Neural progenitor cell (in vitro differentiated cells): ENCODE measurements at regions not wholly inside any gene's neighbourhood (a gene's known extent, or its start where the extent isn't known, plus 50 kb on each side); places are given as distances from the start of the nearest gene placed in this dataset.

Source experiments
- DNase-seq: peaks from one replicate; pipeline ENCODE4 v3.0.0-alpha.2; 2016; ENCODE audit warnings: low spot score
- H2AFZ ChIP-seq: fragments of 200-600 bp; sonication (generic); replicated peaks from 2 replicates; pipeline ENCODE4 v1.6.1; 2016; ENCODE audit warnings: antibody characterized with exemption
- H3F3A ChIP-seq: fragments of 200-600 bp; sonication (generic); 2 replicates; pipeline ENCODE4 v1.6.1; 2016; ENCODE audit warnings: antibody characterized with exemption, low read depth
- H3K27ac ChIP-seq: fragments of 200-600 bp; sonication (generic); 2 replicates; pipeline ENCODE4 v1.5.1; 2016; ENCODE audit warnings: mild to moderate bottlenecking
- H3K27me3 ChIP-seq: fragments of 200-600 bp; sonication (generic); 2 replicates; pipeline ENCODE4 v1.6.1; 2016; ENCODE audit warnings: mild to moderate bottlenecking, moderate library complexity
- H3K36me3 ChIP-seq: fragments of 200-600 bp; sonication (generic); 2 replicates; pipeline ENCODE4 v1.5.1; 2016
- H3K4me1 ChIP-seq: fragments of 200-600 bp; sonication (generic); 2 replicates; pipeline ENCODE4 v1.6.1; 2016; ENCODE audit warnings: mixed run types
- H3K4me2 ChIP-seq: fragments of 200-600 bp; sonication (generic); 2 replicates; pipeline ENCODE4 v1.6.1; 2016
- H3K4me3 ChIP-seq: fragments of 200-600 bp; sonication (generic); 2 replicates; pipeline ENCODE4 v1.5.1; 2016
- H3K79me2 ChIP-seq: fragments of 200-600 bp; sonication (generic); 2 replicates; pipeline ENCODE4 v1.6.1; 2016; ENCODE audit warnings: low read depth
- H3K9ac ChIP-seq: fragments of 200-600 bp; sonication (generic); 2 replicates; pipeline ENCODE4 v1.6.1; 2016
- H3K9me3 ChIP-seq: fragments of 200-600 bp; sonication (generic); 2 replicates; pipeline ENCODE4 v1.5.1; 2016; ENCODE audit warnings: low read depth
- H4K20me1 ChIP-seq: fragments of 200-600 bp; sonication (generic); 2 replicates; pipeline ENCODE4 v1.6.1; 2016; ENCODE audit warnings: low read depth
- H3K27ac Mint-ChIP-seq: 3 replicates; pipeline ENCODE4 v1.8.0; 2021; ENCODE audit warnings: mixed read lengths
- H3K27me3 Mint-ChIP-seq: 2 replicates; pipeline ENCODE4 v1.8.0; 2022; ENCODE audit warnings: low read depth, mild to moderate bottlenecking, inconsistent platforms, moderate library complexity, mixed read lengths; ENCODE audit not compliant: insufficient read depth
- H3K36me3 Mint-ChIP-seq: 3 replicates; pipeline ENCODE4 v1.8.0; 2021; ENCODE audit warnings: mixed read lengths
- H3K4me1 Mint-ChIP-seq: 3 replicates; pipeline ENCODE4 v1.8.0; 2021; ENCODE audit warnings: mixed read lengths
- H3K4me3 Mint-ChIP-seq: 3 replicates; pipeline ENCODE4 v1.8.0; 2021; ENCODE audit warnings: mild to moderate bottlenecking, moderate library complexity, mixed read lengths
- H3K9me3 Mint-ChIP-seq: 3 replicates; pipeline ENCODE4 v1.8.0; 2020; ENCODE audit warnings: mixed read lengths
- CTCF ChIP-seq: fragments of 200-600 bp; sonication (generic); IDR thresholded peaks from 2 replicates; pipeline ENCODE4 v1.5.1; 2017; ENCODE audit warnings: antibody characterized with exemption, mild to moderate bottlenecking
- EZH2 ChIP-seq: fragments of 200-600 bp; sonication (generic); IDR thresholded peaks from 2 replicates; pipeline ENCODE4 v1.6.1; 2017; ENCODE audit warnings: antibody characterized with exemption, mild to moderate bottlenecking, moderate library complexity
- EZH2phosphoT487 ChIP-seq: fragments of 200-600 bp; sonication (generic); IDR thresholded peaks from 2 replicates; pipeline ENCODE4 v1.6.1; 2017; ENCODE audit warnings: antibody characterized with exemption

- Mint-ChIP-seq H3K4me3 (no peak overlapping the region), H3K27me3 (no peaks in the 10 kb centered on the region), H3K27ac (no peak overlapping the region), H3K4me1 (peaks cover 9% of the 10 kb centered on the region), H3K9me3 (peaks cover 13% of the 10 kb centered on the region), H3K36me3 (no peaks in the 10 kb centered on the region)
- no peaks in the 10 kb centered on the region for H3K4me1 ChIP-seq
- no peak for DNase-seq
- no peaks in the 10 kb centered on the region for H3F3A ChIP-seq
- H3K4me2 ChIP-seq, result no peak overlapping the region
- TF ChIP-seq EZH2 (no peak), EZH2phosphoT487 (no peak), CTCF (no peak)
- H3K27me3 ChIP-seq, result no peaks in the 10 kb centered on the region
- H3K9ac ChIP-seq, result no peak overlapping the region
- no peak overlapping the region for H3K27ac ChIP-seq
- no peaks in the 10 kb centered on the region for H3K36me3 ChIP-seq
- no peaks in the 10 kb centered on the region for H3K79me2 ChIP-seq
- no peaks in the 10 kb centered on the region for H4K20me1 ChIP-seq
- no peaks in the 10 kb centered on the region for H3K9me3 ChIP-seq
- H2AFZ ChIP-seq, result no peak overlapping the region
- H3K4me3 ChIP-seq, result no peak overlapping the region
Observed at GRCh38 chr5:133730346-133730745, 118.0 kb upstream of the FSTL4 start.

GRCh38 chr5:133729800-133730199 is 117.5 kb upstream of the FSTL4 start:
- Histone ChIP-seq H3K4me1 (no peaks in the 10 kb centered on the region), H3K9ac (no peak overlapping the region), H3K4me2 (no peak overlapping the region), H4K20me1 (no peaks in the 10 kb centered on the region), H3K36me3 (no peaks in the 10 kb centered on the region), H3K79me2 (no peaks in the 10 kb centered on the region), H3K27ac (no peak overlapping the region), H3K4me3 (no peak overlapping the region), H3F3A (no peaks in the 10 kb centered on the region), H3K9me3 (no peaks in the 10 kb centered on the region), H3K27me3 (no peaks in the 10 kb centered on the region), H2AFZ (no peak overlapping the region)
- Mint-ChIP-seq H3K4me1 (peaks cover 9% of the 10 kb centered on the region), H3K27ac (no peak overlapping the region), H3K36me3 (no peaks in the 10 kb centered on the region), H3K4me3 (no peak overlapping the region), H3K27me3 (no peaks in the 10 kb centered on the region), H3K9me3 (peaks cover 13% of the 10 kb centered on the region)
- no peak for DNase-seq
- no peak for TF ChIP-seq CTCF
- no peak for TF ChIP-seq EZH2phosphoT487
- no peak for TF ChIP-seq EZH2

GRCh38 chr5:133728475-133728874 is 116.1 kb upstream of the FSTL4 start:
- H3K9ac ChIP-seq, result no peak overlapping the region
- DNase-seq, result no peak
- Mint-ChIP-seq H3K4me3 (no peak overlapping the region), H3K9me3 (peaks cover 7% of the 10 kb centered on the region), H3K4me1 (peaks cover 9% of the 10 kb centered on the region), H3K36me3 (no peaks in the 10 kb centered on the region), H3K27me3 (no peaks in the 10 kb centered on the region), H3K27ac (no peak overlapping the region)
- no peak overlapping the region for H3K4me2 ChIP-seq
- no peak overlapping the region for H3K4me3 ChIP-seq
- H3F3A ChIP-seq, result no peaks in the 10 kb centered on the region
- H3K4me1 ChIP-seq, result no peaks in the 10 kb centered on the region
- no peaks in the 10 kb centered on the region for H3K36me3 ChIP-seq
- H3K9me3 ChIP-seq, result no peaks in the 10 kb centered on the region
- TF ChIP-seq CTCF, result no peak
- no peaks in the 10 kb centered on the region for H3K27me3 ChIP-seq
- no peaks in the 10 kb centered on the region for H3K79me2 ChIP-seq
- no peaks in the 10 kb centered on the region for H4K20me1 ChIP-seq
- no peak overlapping the region for H3K27ac ChIP-seq
- H2AFZ ChIP-seq, result no peak overlapping the region

GRCh38 chr5:133727636-133728035 is 115.3 kb upstream of the FSTL4 start:
- H3K36me3 Mint-ChIP-seq, result no peaks in the 10 kb centered on the region
- peaks cover 9% of the 10 kb centered on the region for H3K4me1 Mint-ChIP-seq
- no peak overlapping the region for H3K4me3 Mint-ChIP-seq
- Histone ChIP-seq H3K27me3 (no peaks in the 10 kb centered on the region), H4K20me1 (no peaks in the 10 kb centered on the region), H3K27ac (no peak overlapping the region), H3K4me2 (no peak overlapping the region), H3K36me3 (no peaks in the 10 kb centered on the region), H3K4me1 (no peaks in the 10 kb centered on the region), H3K9me3 (no peaks in the 10 kb centered on the region), H3K9ac (no peak overlapping the region), H3K79me2 (no peaks in the 10 kb centered on the region), H3F3A (no peaks in the 10 kb centered on the region), H3K4me3 (no peak overlapping the region), H2AFZ (no peak overlapping the region)
- no peaks in the 10 kb centered on the region for H3K27me3 Mint-ChIP-seq
- H3K9me3 Mint-ChIP-seq, result peaks cover 11% of the 10 kb centered on the region
- no peak for DNase-seq
- no peak overlapping the region for H3K27ac Mint-ChIP-seq
- TF ChIP-seq CTCF (no peak), EZH2 (no peak), EZH2phosphoT487 (no peak)
